Head of caudate nucleus (tissue), 42 donors: ENCODE measurements at regions not wholly inside any gene's neighbourhood (a gene's known extent, or its start where the extent isn't known, plus 50 kb on each side); places are given as distances from the start of the nearest gene placed in this dataset.
"Not testable (repeated sequence)": the region's sequence is repeated elsewhere in the genome, so short reads cannot be mapped to it uniquely, and the experiment has no call there.

Experiments
- DNase-seq, 42 donors: peaks; one replicate each; pipeline versions ENCODE4 v3.0.0 to v3.0.0-alpha.2; 2020 to 2021; ENCODE audit warnings: mixed read lengths in 7 of 42
- intact Hi-C: fragments of 100-400 bp; cut with DNase I; formaldehyde crosslinking; loops from one replicate; pipeline ENCODE4 v1.15.0; 2022

- intact Hi-C loops = not testable (repeated sequence)
Measured at GRCh38 chr9:61330342-61331092, 140.7 kb downstream of the SPATA31A7 start.

GRCh38 chr9:61356936-61357335 lies 167.1 kb downstream of the SPATA31A7 start:
- intact Hi-C loops, DNase-seq: not testable (repeated sequence)

More at GRCh38 chr9:61330342-61331092, 140.7 kb downstream of the SPATA31A7 start:
- peak in 23 of 42 donors; percentile 0 to 44 (median 9) for DNase-seq

- intact Hi-C loops, DNase-seq: not testable (repeated sequence)
Measured at GRCh38 chr9:61374390-61374789, 184.6 kb downstream of the SPATA31A7 start.

- intact Hi-C loops, DNase-seq: not testable (repeated sequence)
Measured at GRCh38 chr9:61376159-61376558, 186.3 kb downstream of the SPATA31A7 start.

- DNase-seq, intact Hi-C loops: not testable (repeated sequence)
Measured at GRCh38 chr9:61386035-61386815, 196.4 kb downstream of the SPATA31A7 start.

- intact Hi-C loops, DNase-seq: not testable (repeated sequence)
Measured at GRCh38 chr9:61386816-61387102, 196.9 kb downstream of the SPATA31A7 start.

GRCh38 chr9:61402692-61403091 lies 212.9 kb downstream of the SPATA31A7 start:
- intact Hi-C loops, DNase-seq: not testable (repeated sequence)

- peak in 2 of 42 donors; percentile 3 to 13 for DNase-seq
- intact Hi-C loops = not testable (repeated sequence)
Measured at GRCh38 chr9:61411933-61412605, 222.2 kb downstream of the SPATA31A7 start.

- DNase-seq, intact Hi-C loops: not testable (repeated sequence)
Measured at GRCh38 chr9:61412738-61413137, 222.9 kb downstream of the SPATA31A7 start.

GRCh38 chr9:61418174-61418573 lies 228.3 kb downstream of the SPATA31A7 start:
- intact Hi-C loops, DNase-seq: not testable (repeated sequence)

- DNase-seq, intact Hi-C loops: not testable (repeated sequence)
Measured at GRCh38 chr9:61420267-61420958, 230.6 kb downstream of the SPATA31A7 start.

- intact Hi-C loops, DNase-seq: not testable (repeated sequence)
Measured at GRCh38 chr9:61447189-61447588, 257.4 kb downstream of the SPATA31A7 start.

GRCh38 chr9:61460860-61461259 lies 271.0 kb downstream of the SPATA31A7 start:
- DNase-seq, intact Hi-C loops: not testable (repeated sequence)
